ENCODE measurements at regions not wholly inside any gene's neighbourhood (a gene's known extent, or its start where the extent isn't known, plus 50 kb on each side); places are given as distances from the start of the nearest gene placed in this dataset.
"Not testable (repeated sequence)": the region's sequence is repeated elsewhere in the genome, so short reads cannot be mapped to it uniquely, and the experiment has no call there.

DNA sequence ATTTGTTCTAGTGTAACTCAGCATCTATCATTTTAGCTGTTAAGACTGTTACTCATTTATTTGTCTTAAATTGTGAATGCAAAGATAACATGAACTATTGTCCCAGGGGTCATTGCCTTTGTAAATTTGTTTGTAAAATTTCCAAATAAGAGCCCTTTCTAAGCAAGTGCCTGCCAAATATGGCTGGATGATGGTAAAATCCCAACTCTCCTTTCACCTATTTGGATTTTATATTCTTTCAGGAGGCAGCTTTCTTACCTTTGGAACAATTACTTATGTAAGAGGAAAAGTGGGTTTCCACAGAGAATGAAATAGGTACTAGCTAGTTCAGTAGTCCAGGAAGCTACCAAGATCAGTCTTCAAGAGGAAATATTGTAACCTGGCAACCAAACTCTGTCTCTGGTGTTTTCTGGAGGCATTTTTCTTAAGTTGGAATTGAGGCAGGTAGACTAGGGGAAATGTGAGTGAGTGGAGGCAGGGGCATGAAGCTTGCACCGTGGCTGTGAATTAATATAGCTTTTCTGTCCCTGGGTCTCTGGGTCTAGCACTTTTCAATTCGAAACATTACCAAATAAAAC is 88.5 kb upstream of the XIST start:
- peak in 1 of 2 experiments; percentile 3 for DNase-seq

DNA sequence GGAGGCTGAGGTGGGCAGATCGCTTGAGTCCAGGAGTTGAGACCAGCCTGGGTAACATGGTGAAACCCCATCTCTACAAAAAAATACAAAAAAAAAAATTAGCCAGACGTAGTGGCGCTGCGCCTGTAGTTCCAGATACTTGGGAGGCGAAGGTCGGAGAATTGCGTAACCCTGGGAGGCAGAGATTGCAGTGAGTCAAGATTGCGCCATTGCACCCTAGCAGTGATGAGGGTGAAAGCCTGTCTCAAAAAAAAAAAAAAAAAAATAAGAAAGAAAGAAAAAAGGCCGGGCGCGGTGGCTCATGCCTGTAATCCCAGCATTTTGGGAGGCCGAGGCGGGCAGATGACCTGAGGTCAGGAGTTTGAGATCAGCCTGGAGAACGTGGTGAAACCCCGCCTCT is 85.3 kb upstream of the XIST start:
- DNase-seq, result peak; percentile 65 to 66

DNA sequence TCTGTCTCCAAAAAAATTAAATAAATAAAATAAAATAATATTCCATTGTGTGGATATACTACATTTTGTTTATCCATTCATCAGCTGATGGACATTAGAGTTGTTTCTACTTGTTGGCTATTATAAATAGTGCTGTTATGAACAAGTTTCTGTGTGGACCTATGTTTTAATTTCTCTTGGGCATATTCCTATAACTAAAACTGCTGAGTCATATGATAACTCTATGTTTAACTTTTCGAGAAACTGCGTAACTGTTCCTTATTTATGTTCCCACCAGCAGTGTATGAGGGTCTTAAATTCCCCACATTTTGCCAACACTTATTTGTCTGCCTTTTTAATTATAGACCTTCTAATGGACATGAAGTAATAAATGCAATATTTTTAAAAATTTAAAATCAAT is 80.0 kb upstream of the XIST start:
- DNase-seq, result no peak

DNA sequence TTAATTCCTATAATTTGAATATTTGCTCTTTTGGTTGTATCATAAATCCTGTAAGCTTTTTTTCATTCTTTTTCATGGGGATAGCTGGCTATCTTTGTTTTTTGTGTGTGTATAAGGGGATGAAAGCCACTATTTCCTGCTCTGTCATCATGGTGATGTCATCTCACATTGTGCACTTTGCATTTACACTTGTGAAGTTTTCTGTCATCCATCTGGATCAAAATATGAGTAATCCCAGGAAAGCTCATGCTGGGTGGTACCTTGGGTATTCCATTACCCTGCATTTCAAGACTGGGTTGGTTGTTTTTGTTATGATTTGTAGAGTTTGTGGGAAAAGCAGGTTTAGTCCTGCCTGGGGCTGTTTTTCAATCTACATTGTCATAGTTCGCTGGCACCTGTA is 77.8 kb upstream of the XIST start:
- DNase-seq, result no peak

DNA sequence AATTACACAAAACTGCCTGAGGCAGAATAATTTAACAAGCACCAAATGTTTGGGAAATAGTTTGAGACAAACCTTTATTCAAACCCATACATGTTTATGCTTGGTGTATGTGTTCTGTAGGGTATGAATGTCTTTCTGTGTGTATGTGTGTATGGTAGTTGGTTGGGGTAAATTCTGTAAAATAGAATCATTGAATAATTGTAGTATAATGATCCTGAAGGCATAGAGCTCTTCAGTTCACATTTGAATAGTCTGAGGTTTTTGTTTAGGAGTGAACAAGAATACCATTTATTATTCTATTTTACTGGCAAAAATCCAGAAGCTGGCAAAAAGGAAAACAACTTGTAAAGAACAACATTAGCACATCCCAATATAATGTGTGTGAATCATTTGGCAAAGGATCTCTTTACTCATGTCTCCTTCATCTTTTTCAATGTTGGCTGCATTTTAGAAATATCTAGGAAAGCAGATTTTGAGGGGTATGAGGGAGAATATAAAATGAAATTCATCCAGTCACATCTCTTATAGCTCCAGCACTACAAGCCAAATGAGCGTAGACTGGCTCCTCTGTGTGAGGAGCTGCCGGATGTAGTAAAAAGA is 70.4 kb upstream of the XIST start:
- DNase-seq, result no peak

DNA sequence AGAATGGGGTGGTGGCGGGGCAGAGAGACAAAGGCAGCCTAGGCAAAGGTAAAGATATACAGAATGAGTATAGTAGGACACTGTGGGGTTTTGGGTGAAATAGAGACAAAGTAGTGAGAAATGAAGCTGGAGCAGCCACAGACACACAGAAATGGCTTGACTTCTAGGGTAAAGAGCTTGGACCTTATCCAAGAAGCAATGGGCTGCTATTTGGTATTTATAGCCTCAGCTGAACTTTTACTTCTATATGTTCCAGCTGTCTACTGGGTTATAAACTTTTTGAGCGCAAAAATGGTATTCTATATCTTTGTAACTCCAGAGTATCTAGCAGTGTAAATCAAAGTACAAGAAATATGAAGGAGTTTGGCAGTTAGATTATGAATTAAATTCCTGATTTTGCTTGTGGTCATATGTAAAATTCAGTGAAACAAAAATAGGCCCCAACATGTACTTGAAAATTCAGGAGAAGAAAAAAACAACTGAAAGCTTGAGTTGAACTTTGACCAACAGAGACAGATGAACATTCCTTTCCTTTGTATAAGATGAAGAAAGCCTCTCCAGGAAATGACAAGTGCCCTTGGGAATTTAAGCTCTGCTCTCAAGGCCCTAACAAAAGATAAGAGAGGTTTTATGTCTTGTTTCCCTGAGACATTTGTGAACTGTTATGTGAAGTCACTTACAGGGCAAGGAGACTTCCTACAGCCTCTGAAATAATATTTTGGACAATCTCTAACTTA is 64.6 kb upstream of the XIST start:
- no peak for DNase-seq

DNA sequence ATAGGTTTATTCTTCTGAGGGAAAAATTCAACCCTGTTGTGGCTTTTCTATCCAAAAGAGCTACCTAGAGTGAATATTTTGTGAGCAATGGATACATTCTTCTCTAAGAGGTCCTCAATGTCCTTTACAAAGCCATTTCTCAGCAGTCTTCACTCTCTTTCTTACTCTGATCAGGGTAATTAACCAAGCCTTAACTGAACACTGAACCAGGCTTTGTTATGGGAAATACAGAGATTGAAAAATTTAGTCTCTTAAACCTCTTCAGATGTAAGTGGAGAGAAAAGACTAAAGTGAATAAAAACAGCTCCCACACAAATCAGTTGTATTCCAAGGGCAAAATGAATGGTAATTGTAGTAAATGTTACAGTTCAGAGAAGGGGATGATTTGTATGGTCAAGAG is 64.0 kb upstream of the XIST start:
- no peak for DNase-seq

DNA sequence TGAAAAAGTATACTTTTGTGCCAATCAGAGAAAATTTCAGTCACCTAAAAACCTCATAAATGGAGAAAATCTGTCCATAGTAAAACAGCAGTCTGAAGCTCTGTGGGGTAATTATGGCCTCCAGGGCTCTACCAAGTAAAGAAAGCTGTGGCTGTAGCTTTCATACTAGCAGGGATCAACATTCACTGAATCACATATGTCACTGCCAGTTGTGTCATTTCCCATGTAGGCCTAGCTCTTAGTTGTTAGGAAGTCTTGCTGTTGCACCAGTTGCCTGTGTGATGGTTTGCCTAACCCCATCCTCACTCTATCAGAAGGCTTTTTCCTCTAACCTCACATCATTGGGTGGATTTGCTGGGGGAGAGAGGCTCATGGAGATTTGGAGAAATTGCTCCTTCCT is 62.3 kb upstream of the XIST start:
- not testable (repeated sequence) for DNase-seq

DNA sequence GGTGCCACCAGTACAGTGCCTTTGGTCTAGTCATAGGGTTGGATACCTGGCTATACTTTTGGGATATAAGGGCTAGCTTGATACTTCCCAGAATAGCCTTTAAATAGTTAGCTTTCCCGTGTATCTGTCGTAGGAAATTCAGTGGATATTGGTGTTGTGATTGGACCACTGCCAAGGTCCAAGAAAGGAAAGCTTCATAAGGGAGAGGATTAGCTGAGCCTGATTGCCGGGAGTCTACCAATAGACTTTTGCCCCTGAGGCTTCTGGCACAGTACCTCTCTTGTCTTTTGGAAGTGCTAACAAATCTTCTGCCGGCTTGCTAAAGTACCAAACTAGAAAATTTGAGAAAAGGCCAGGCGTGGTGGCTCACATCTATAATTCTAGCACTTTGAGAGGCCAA is 61.1 kb upstream of the XIST start:
- DNase-seq, result no peak

DNA sequence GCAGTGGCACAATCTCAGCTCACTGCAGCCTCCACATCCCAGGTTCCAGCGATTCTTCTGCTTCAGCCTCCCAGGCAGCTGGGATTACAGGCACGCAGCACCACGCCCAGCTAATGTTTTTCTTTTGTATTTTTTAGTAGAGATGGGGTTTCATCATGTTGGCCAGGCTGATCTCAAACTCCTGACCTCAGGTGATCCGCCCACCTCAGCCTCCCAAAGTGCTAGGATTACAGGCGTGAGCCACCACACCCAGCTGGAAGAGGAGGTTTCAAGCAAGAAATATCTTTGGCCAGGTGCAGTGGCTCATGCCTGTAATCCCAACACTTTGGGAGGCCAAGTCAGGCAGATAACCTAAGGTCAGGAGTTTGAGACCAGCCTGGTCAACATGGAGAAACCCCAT is 59.4 kb upstream of the XIST start:
- not testable (repeated sequence) for DNase-seq

DNA sequence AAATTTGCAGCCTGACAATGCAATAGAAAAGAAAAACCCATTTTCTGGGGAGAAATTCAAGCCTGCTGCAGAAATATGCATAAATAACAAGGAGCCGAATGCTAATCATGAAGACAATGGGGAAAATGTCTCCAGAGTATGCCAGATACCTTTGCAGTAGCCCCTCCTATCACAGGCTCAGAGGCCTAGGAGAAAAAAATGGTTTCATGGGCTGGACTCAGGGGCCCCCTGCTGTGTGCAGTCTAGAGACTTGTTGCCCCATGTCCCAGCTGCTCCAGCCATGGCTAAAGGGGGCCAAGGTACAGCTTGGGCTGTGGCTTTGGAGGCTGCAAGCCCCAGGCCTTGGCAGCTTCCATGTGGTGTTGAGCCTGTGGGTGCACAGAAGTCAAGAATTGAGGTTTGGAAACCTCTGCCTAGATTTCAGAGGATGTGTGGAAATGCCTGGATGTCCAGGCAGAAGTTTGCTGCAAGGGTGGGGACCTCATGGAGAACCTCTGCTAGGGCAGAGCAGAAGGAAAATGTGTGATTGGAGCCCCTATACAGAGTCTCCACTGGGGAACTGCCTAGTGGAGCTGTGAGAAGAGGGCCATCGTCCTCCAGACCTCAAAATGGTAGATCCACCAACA is 53.3 kb upstream of the XIST start:
- not testable (repeated sequence) for DNase-seq

DNA sequence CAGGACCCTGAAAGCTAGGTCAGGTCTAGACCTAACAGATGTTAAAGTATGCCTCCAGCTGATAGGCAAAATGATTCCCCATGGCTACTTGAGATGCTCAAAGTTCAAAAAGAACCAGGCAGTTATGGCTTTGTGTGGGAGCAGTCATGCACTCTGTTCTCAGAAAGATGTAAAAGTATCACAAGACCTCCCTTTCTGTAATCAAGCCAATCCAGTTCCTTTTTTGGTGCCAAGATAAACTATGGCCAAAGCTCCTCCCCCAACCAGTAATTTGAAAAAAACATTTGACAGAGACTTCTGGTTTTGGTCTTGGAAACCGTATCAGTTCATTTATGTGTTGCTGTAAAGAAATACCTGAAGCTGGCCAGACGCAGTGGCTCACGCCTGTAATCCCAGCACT is 51.4 kb upstream of the XIST start:
- DNase-seq, result no peak
